ENCODE measurements at regions not wholly inside any gene's neighbourhood (a gene's known extent, or its start where the extent isn't known, plus 50 kb on each side); places are given as distances from the start of the nearest gene placed in this dataset.

DNA sequence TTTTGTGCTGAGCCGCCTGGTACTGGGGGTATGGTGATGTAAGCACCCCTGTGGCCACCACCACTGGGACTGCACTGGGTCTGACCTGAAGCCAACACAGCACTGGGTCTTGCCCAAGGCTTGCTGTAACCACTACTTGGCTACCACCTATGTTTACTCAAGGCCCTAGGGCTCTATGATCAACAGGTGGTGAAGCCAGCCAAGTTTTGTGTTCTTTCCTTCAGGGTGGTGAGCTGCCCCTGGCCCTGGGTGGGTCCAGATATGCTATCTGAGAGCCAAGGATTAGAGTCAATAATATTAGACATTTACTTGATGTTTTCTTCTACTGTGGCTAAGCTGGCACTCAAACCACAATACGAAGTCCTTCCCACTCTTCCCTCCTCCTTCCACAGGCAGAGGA is 55.1 kb upstream of the PAGE4 start:
- DNase-seq (ENCODE audit: low read depth) = no peak

GRCh38 chrX:49767236-49767635 is 61.9 kb upstream of the PAGE4 start:
- DNase-seq (ENCODE audit: low read depth) = no peak

DNA sequence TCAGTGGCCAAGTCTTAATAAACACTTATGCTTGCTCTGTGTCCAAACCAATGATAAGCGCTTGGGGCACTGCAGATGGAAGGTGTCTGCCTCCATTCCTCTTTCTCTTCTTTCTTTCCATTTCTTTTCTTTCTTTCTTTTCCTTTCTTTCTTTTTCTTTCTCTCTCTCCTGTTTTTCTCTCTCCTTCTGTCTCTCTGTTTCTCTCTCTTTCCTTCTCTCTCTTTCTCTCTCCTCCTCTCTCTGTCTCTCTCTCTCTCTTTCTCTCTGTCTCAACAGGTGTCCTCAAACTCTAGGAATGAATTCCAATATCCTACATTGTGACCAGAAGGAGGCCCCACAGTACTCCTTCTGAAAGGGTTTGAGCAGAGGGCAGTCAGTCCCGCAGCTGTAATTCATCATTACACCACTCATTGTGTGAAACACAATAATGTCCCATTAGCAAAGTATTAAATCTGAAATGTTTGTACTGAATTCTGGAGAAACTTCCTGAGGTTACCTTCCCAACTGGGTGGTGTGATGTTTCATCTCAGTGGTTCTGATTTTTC is 66.5 kb upstream of the PAGE1 start:
- DNase-seq (ENCODE audit: low read depth) = no peak

DNA sequence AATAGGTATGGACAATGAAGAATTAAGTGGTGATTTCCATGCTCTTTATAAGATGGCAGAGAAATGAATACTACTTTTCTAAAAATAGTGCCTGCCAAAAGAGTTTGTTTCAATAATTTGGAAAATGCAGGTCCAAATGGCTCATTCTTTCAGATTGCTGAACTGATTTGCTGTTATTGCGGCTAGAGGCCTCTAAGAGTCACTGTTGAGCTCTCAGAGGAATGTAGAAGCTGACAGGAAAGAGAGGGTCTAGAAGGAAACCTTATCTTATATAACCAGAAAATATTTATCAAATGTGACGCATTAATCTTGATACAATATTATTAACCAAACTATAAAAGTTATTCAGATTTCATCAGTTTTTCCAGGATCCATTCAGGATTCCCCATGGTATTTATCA is 65.7 kb upstream of the PAGE1 start:
- peak; percentile 11 for DNase-seq (ENCODE audit: low read depth)

DNA sequence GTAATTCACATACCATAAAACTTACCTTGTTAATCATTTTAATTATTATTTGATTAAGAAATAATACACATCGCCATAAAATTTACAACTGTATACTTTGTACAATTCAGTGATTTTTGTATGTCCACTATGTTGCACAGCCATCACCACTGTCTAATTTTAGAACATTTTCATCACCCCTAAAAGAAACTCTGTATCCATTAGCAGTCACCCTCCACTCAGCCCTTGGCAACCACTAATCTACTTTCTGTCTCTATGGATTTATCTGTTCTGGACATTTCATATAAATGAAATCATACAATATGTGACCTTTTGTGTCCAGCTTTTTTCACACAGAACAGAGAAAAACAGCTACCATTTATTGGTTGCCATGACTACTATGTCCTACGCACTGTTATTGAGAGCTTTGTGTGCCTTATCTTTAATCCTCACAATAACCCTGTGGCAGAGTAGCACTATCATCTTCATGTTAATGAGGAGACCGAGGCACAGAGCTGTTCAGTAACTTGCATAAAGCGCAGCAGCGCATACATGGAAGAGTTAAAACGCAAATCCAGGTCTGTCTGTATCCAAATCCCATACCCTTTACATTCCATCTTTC is 64.6 kb upstream of the PAGE1 start:
- DNase-seq (ENCODE audit: low read depth) = no peak

DNA sequence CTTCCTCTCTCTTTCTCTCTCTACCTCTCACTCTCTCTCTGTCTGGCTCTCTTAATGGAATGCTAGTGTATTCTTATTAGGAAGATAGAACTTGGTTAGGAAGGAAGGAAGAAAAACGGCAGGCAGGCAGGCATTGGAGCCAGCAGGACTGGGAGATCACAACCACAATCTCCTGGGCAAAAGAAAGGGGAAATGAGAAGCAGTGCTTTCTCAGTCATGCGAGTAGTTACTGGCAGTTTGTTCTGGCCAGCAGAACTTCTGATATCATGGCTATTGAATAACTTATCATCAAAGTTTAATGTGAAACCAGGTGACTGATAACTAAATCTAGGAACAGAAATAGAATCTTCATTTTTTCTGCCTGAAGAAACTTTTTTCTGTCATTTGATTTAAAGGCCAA is 60.9 kb upstream of the PAGE1 start:
- no peak for DNase-seq (ENCODE audit: low read depth)

- peak; percentile 43 for DNase-seq (ENCODE audit: low read depth)
Measured at GRCh38 chrX:49754233-49754857, 58.6 kb upstream of the PAGE1 start.

GRCh38 chrX:49753691-49754090 is 57.9 kb upstream of the PAGE1 start:
- DNase-seq (ENCODE audit: low read depth) = no peak

DNA sequence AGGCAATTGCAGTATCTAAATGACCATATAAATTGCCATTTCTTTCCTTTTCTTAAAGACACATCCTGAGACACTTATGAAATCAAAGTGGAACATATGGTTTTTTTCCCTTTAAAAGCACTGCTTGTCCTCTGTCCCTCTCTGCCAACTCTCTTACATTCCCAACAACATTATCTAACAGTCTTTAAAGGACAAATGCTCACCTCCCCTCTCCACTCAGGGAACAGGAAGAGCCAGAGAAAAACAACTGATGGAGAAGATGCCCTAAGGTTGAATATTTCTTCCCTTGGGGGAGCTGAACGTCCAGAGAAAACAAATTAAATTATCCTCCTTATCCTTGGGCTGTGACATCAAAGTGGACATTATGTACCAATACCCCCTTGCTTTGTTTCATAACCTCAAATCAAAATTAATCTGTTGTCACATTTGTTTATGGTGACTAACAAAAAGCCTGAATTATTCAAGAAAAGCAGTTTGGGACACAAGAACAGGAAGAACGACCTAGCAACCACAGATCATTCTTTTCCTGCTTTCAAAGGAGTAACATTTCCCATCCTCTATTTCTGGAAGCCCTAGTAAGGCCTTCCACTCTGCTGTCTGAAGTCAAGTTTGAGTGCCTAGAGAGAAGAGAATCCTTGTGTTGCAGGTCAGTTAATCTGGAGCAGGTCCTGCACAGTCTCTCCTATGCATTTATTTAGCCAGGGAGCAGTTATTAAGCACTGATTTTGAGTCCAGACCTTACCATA is 52.6 kb upstream of the PAGE1 start:
- no peak for DNase-seq (ENCODE audit: low read depth)

DNA sequence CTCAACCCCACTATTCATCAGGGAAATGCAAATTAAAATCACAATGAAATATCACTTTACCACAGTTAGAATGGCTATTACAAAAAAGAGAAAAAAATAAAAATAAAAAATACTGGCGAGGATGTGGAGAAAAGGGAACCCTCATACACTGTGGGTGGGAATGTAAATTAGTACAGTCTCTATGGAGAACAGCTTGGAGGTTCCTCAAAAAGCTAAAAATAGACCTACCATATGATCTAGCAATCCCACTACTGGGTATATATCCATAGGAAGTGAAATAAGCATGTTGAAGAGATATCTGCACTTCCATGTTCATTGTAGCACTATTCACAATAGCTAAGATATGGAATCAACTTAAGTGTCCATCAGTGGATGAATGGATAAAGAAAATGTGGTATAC is 50.5 kb upstream of the PAGE1 start:
- DNase-seq (ENCODE audit: low read depth) = no peak
